Heart left ventricle (tissue), 13 donors: ENCODE measurements at regions not wholly inside any gene's neighbourhood (a gene's known extent, or its start where the extent isn't known, plus 50 kb on each side); places are given as distances from the start of the nearest gene placed in this dataset.

Source experiments
- CTCF ChIP-seq, 12 donors: fragments of 200-600 bp; sonication (generic) in 4 of 12; IDR thresholded peaks; one replicate each; pipeline versions ENCODE4 v1.5.0 to v1.8.0; 2018 to 2022; ENCODE audit warnings: antibody characterized with exemption in 12 of 12, mild to moderate bottlenecking in 5 of 12
- POLR2A ChIP-seq, 2 donors: fragments of 450-650 bp; IDR thresholded peaks; one replicate each; pipeline ENCODE4 v1.6.1; 2017; ENCODE audit warnings: antibody characterized with exemption in 2 of 2, mild to moderate bottlenecking in 2 of 2, moderate library complexity in 2 of 2
- donor health status: ischemic (EF 13 %, LVEDD 7.1; RV severe dilation, severe dysfunction).
- donor health status: DM: no; HTN: yes; CAD: no.
- donor health status: DM: no; HTN: no; CAD: no.
- donor health status: ischemic (EF 25% LVEDD 6.9; RV normal size, moderate dysfunction).
- donor health status: ischemic (EF 25% LVEDD 5.7; RV mildly dilated, moderate dysfunction).
- donor health status: ischemic (EF 35%, LVEDD 5.7; RV mildly dilated, moderate dysfunction).
- donor health status: nonischemic (EF 11% LVEDD 7.7; RV severe dilation, severe dysfunction).
- donor health status: DM: yes; HTN: yes; CAD: no.
- donor health status: PGD.
- donor health status: ischemic (EF 29% LVEDD 5.4; RV normal size, mild dysfunction).
- donor health status: nonischemic (EF 23%, LVEDD 6.1; RV moderate dilation, normal function).

- no peak for TF ChIP-seq CTCF (IDR thresholded peaks at IDR 0.05)
- no peak for TF ChIP-seq POLR2A (IDR thresholded peaks at IDR 0.05)
These were observed 121.7 kb upstream of the ANKRD55 start for GRCh38 chr5:56354836-56355235.
